ENCODE measurements at regions not wholly inside any gene's neighbourhood (a gene's known extent, or its start where the extent isn't known, plus 50 kb on each side); places are given as distances from the start of the nearest gene placed in this dataset.
"Not testable (repeated sequence)": the region's sequence is repeated elsewhere in the genome, so short reads cannot be mapped to it uniquely, and the experiment has no call there.

- no peak for DNase-seq
Measured at GRCh38 chr2:116769514-116769913, 1045.0 kb upstream of the DDX18 start.

GRCh38 chr2:116776556-116776955 lies 1037.9 kb upstream of the DDX18 start:
- DNase-seq, result no peak

GRCh38 chr2:116787848-116788247 lies 1026.6 kb upstream of the DDX18 start:
- DNase-seq, result no peak

- no peak for DNase-seq
Measured at GRCh38 chr2:116802671-116803070, 1011.8 kb upstream of the DDX18 start.

GRCh38 chr2:116804901-116805300 lies 1009.6 kb upstream of the DDX18 start:
- no peak for DNase-seq

- DNase-seq, result not testable (repeated sequence)
Measured at GRCh38 chr2:116806505-116806904, 1008.0 kb upstream of the DDX18 start.

- no peak for DNase-seq
Measured at GRCh38 chr2:116809109-116809508, 1005.4 kb upstream of the DDX18 start.

- no peak for DNase-seq
Measured at GRCh38 chr2:116810071-116810470, 1004.4 kb upstream of the DDX18 start.

GRCh38 chr2:116810645-116811044 lies 1003.8 kb upstream of the DDX18 start:
- no peak for DNase-seq

GRCh38 chr2:116819355-116819754 lies 995.1 kb upstream of the DDX18 start:
- no peak for DNase-seq

GRCh38 chr2:116820986-116821385 lies 993.5 kb upstream of the DDX18 start:
- no peak for DNase-seq

- not testable (repeated sequence) for DNase-seq
Measured at GRCh38 chr2:116829543-116829942, 984.9 kb upstream of the DDX18 start.

GRCh38 chr2:116832148-116832547 lies 982.3 kb upstream of the DDX18 start:
- no peak for DNase-seq

GRCh38 chr2:116833052-116833451 lies 981.4 kb upstream of the DDX18 start:
- no peak for DNase-seq

- no peak for DNase-seq
Measured at GRCh38 chr2:116842164-116842563, 972.3 kb upstream of the DDX18 start.

GRCh38 chr2:116859708-116860107 lies 954.8 kb upstream of the DDX18 start:
- DNase-seq, result no peak

GRCh38 chr2:116874021-116874420 lies 940.5 kb upstream of the DDX18 start:
- no peak for DNase-seq

GRCh38 chr2:116877274-116877673 lies 937.2 kb upstream of the DDX18 start:
- DNase-seq, result no peak

GRCh38 chr2:116877944-116878343 lies 936.5 kb upstream of the DDX18 start:
- no peak for DNase-seq

GRCh38 chr2:116879650-116880160 lies 934.8 kb upstream of the DDX18 start:
- DNase-seq, result no peak

- DNase-seq, result no peak
Measured at GRCh38 chr2:116891191-116891590, 923.3 kb upstream of the DDX18 start.

- no peak for DNase-seq
Measured at GRCh38 chr2:116911540-116911939, 903.0 kb upstream of the DDX18 start.

- DNase-seq, result no peak
Measured at GRCh38 chr2:116915673-116916072, 898.8 kb upstream of the DDX18 start.

GRCh38 chr2:116917196-116917595 lies 897.3 kb upstream of the DDX18 start:
- no peak for DNase-seq

- DNase-seq, result no peak
Measured at GRCh38 chr2:116918574-116918973, 895.9 kb upstream of the DDX18 start.

All from occipital lobe (tissue), 1 donor.